ENCODE measurements at regions not wholly inside any gene's neighbourhood (a gene's known extent, or its start where the extent isn't known, plus 50 kb on each side); places are given as distances from the start of the nearest gene placed in this dataset.

DNA sequence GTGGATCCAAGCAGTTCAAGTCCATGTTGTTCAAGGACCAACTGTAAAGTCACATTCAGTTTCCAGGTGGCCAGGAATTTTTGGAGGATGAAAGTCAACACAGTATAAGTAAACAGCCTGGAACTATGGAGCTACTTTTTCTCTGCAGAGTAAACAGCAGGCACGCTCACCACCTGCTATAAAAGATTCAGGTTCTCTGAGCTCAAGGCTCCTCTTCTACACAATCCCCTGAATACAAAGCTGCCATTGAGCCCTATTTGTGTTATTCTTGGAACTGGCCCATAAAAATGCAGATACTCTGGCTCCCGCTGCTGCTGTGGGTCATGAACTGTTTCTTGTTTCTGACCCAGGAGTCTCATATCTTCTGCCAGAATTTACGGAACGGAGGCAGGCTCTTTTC is 56.9 kb upstream of the PRR5 start:
- TF ChIP-seq, protein P1, sequence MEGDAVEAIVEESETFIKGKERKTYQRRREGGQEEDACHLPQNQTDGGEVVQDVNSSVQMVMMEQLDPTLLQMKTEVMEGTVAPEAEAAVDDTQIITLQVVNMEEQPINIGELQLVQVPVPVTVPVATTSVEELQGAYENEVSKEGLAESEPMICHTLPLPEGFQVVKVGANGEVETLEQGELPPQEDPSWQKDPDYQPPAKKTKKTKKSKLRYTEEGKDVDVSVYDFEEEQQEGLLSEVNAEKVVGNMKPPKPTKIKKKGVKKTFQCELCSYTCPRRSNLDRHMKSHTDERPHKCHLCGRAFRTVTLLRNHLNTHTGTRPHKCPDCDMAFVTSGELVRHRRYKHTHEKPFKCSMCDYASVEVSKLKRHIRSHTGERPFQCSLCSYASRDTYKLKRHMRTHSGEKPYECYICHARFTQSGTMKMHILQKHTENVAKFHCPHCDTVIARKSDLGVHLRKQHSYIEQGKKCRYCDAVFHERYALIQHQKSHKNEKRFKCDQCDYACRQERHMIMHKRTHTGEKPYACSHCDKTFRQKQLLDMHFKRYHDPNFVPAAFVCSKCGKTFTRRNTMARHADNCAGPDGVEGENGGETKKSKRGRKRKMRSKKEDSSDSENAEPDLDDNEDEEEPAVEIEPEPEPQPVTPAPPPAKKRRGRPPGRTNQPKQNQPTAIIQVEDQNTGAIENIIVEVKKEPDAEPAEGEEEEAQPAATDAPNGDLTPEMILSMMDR (IDR thresholded peaks at IDR 0.05) = no peak
- no peak for TF ChIP-seq BHLHE40 (IDR thresholded peaks at IDR 0.05; ENCODE audit: low read depth, low read length)
- no peak for TF ChIP-seq MYC (IDR thresholded peaks at IDR 0.05; ENCODE audit: borderline replicate concordance, low read length)
- TF ChIP-seq NPAS2 (CRISPR knock-in tag; IDR thresholded peaks at IDR 0.05; ENCODE audit: borderline replicate concordance) = no peak
- TF ChIP-seq, protein P2, sequence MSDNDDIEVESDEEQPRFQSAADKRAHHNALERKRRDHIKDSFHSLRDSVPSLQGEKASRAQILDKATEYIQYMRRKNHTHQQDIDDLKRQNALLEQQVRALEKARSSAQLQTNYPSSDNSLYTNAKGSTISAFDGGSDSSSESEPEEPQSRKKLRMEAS (IDR thresholded peaks at IDR 0.05) = no peak
- no peak for TF ChIP-seq NR3C1 (IDR thresholded peaks at IDR 0.05)
- no peak for TF ChIP-seq POLR2A (IDR thresholded peaks at IDR 0.05; ENCODE audit: low read length)
- TF ChIP-seq POLR2AphosphoS2 (conservative IDR thresholded peaks at IDR 0.05; ENCODE audit: low read length) = no peak
- no peak for TF ChIP-seq RFX5 (IDR thresholded peaks at IDR 0.05)
- no peak for TF ChIP-seq CEBPB (IDR thresholded peaks at IDR 0.05)
